ENCODE measurements at regions not wholly inside any gene's neighbourhood (a gene's known extent, or its start where the extent isn't known, plus 50 kb on each side); places are given as distances from the start of the nearest gene placed in this dataset.
"Not testable (repeated sequence)": the region's sequence is repeated elsewhere in the genome, so short reads cannot be mapped to it uniquely, and the experiment has no call there.

- ATAC-seq (no peak), FAIRE-seq (no peak), DNase-seq (ENCODE audit: low spot score) (no peak)
- no peaks in the 10 kb centered on the region for H3K36me3 ChIP-seq (replicated peaks in 1 of 2; ENCODE audit: control insufficient read depth in 1 of 2, insufficient read depth in 2 of 2, low read length in 2 of 2)
- no peak overlapping the region for H3K4me3 ChIP-seq (replicated peaks in 1 of 3; ENCODE audit: insufficient read depth in 1 of 3, low read depth in 2 of 3, low read length in 3 of 3)
- H3K4me2 ChIP-seq (ENCODE audit: low read depth, low read length), result no peak overlapping the region
- H4K20me1 ChIP-seq (ENCODE audit: insufficient read depth, low read length), result no peaks in the 10 kb centered on the region
- in situ Hi-C loops (cut with HindIII; ENCODE audit: extremely low pct_ligation_motif_present, low pct_unique_long_range_greater_than_20kb), result no loop called here
- TF ChIP-seq ZFP1 (CRISPR knock-in tag; IDR thresholded peaks at IDR 0.05), result no peak
- no peak for TF ChIP-seq ZNF180 (CRISPR knock-in tag; IDR thresholded peaks at IDR 0.05; ENCODE audit: borderline replicate concordance, low read depth)
- TF ChIP-seq ZNF501 (CRISPR knock-in tag; IDR thresholded peaks at IDR 0.05), result no peak
- no peak for TF ChIP-seq ZNF235 (CRISPR knock-in tag; IDR thresholded peaks at IDR 0.05; ENCODE audit: borderline replicate concordance)
- no peak for TF ChIP-seq MED13 (CRISPR knock-in tag; IDR thresholded peaks at IDR 0.05)
- TF ChIP-seq GTF2F1 (IDR thresholded peaks at IDR 0.05; ENCODE audit: low read length), result no peak
- no peak for TF ChIP-seq ZNF24 (IDR thresholded peaks at IDR 0.05)
- TF ChIP-seq ZNF614 (CRISPR knock-in tag; IDR thresholded peaks at IDR 0.05; ENCODE audit: borderline replicate concordance), result no peak
- TF ChIP-seq ZNF430 (CRISPR knock-in tag; IDR thresholded peaks at IDR 0.05), result no peak
- no peak for TF ChIP-seq ATF7 (IDR thresholded peaks at IDR 0.05)
- no peak for TF ChIP-seq ATF7 (CRISPR knock-in tag; IDR thresholded peaks at IDR 0.05)
- no peak for TF ChIP-seq ATF6 (CRISPR knock-in tag; conservative IDR thresholded peaks at IDR 0.05)
- no peak for TF ChIP-seq ETV6 (CRISPR knock-in tag; conservative IDR thresholded peaks at IDR 0.05)
- TF ChIP-seq CENPBD1 (CRISPR knock-in tag; IDR thresholded peaks at IDR 0.05; ENCODE audit: borderline replicate concordance, low read depth), result no peak
- CTCF ChIA-PET (ENCODE audit: low intra/inter-chr PET ratio, low total read pairs), result no interaction called here
- H3K4me1 ChIP-seq (ENCODE audit: insufficient read depth, low read length), result no peaks in the 10 kb centered on the region
- POLR2A ChIA-PET, result no interaction called here
- H3K27ac ChIP-seq (ENCODE audit: extremely low read length, insufficient read depth, low read length), result no peak overlapping the region
- H3K27me3 ChIP-seq (ENCODE audit: control insufficient read depth in 1 of 2, insufficient read depth in 2 of 2, low read length in 2 of 2), result no peaks in the 10 kb centered on the region
- H2AFZ ChIP-seq (ENCODE audit: low read length), result no peak overlapping the region
- H3K79me2 ChIP-seq (ENCODE audit: insufficient read depth, low read length), result no peaks in the 10 kb centered on the region
- intact Hi-C loops (cut with micrococcal nuclease; ENCODE audit: unreplicated experiment), result no loop called here
- H3K9me3 ChIP-seq (ENCODE audit: low read length), result peaks cover 91% of the 10 kb centered on the region
- BruUV-seq (replicated peaks), result no TSS peak
- H3K9ac ChIP-seq (ENCODE audit: insufficient read depth, low read depth, low read length), result no peak overlapping the region
Observed at GRCh38 chr16:60648290-60648689, 1387.9 kb downstream of the CDH8 start.

- H3K36me3 ChIP-seq (replicated peaks in 1 of 2; ENCODE audit: control insufficient read depth in 1 of 2, insufficient read depth in 2 of 2, low read length in 2 of 2); H3K4me3 ChIP-seq (replicated peaks in 1 of 3; ENCODE audit: insufficient read depth in 1 of 3, low read depth in 2 of 3, low read length in 3 of 3); H2AFZ ChIP-seq (ENCODE audit: low read length); in situ Hi-C loops (cut with HindIII; ENCODE audit: extremely low pct_ligation_motif_present, low pct_unique_long_range_greater_than_20kb); H3K4me2 ChIP-seq (ENCODE audit: low read depth, low read length); POLR2A ChIA-PET; H3K79me2 ChIP-seq (ENCODE audit: insufficient read depth, low read length); DNase-seq (ENCODE audit: low spot score); H3K27me3 ChIP-seq (ENCODE audit: control insufficient read depth in 1 of 2, insufficient read depth in 2 of 2, low read length in 2 of 2); ATAC-seq; H3K4me1 ChIP-seq (ENCODE audit: insufficient read depth, low read length); BruUV-seq (replicated peaks); H4K20me1 ChIP-seq (ENCODE audit: insufficient read depth, low read length); H3K9ac ChIP-seq (ENCODE audit: insufficient read depth, low read depth, low read length); CTCF ChIA-PET (ENCODE audit: low intra/inter-chr PET ratio, low total read pairs); intact Hi-C loops (cut with micrococcal nuclease; ENCODE audit: unreplicated experiment); FAIRE-seq; H3K27ac ChIP-seq (ENCODE audit: extremely low read length, insufficient read depth, low read length): not testable (repeated sequence)
- WGBS (ENCODE audit: low lambda C conversion rate), result 83% methylated on average over 19 of the region's 19 CpGs
- H3K9me3 ChIP-seq (ENCODE audit: low read length), result peaks cover 92% of the 10 kb centered on the region
Observed at GRCh38 chr16:60647388-60647787, 1388.8 kb downstream of the CDH8 start.

Data from HepG2 (cell line).